Mucosa of descending colon (tissue), 3 donors: ENCODE measurements at regions not wholly inside any gene's neighbourhood (a gene's known extent, or its start where the extent isn't known, plus 50 kb on each side); places are given as distances from the start of the nearest gene placed in this dataset.
"Not testable (repeated sequence)": the region's sequence is repeated elsewhere in the genome, so short reads cannot be mapped to it uniquely, and the experiment has no call there.

Experiments
- ATAC-seq: fragments of 200-7000 bp; cut with Tn5 transposase; one replicate; pipeline ENCODE4 v1.9.1; 2020; ENCODE audit warnings: mild to moderate bottlenecking, moderate library complexity
- DNase-seq, 3 donors: peaks; one replicate each; pipeline ENCODE4 v3.0.0-alpha.2; 2020
- H3K36me3 ChIP-seq: fragments of 200-600 bp; one replicate; pipeline ENCODE4 v1.8.0; 2021; ENCODE audit warnings: low read depth, mild to moderate bottlenecking
- H3K4me1 ChIP-seq: fragments of 200-600 bp; one replicate; pipeline ENCODE4 v1.8.0; 2021; ENCODE audit warnings: low read depth, mild to moderate bottlenecking
- H3K4me3 ChIP-seq: fragments of 200-600 bp; one replicate; pipeline ENCODE4 v1.8.0; 2021; ENCODE audit warnings: mild to moderate bottlenecking
- H3K9me3 ChIP-seq: fragments of 200-600 bp; one replicate; pipeline ENCODE4 v1.8.0; 2021; ENCODE audit warnings: mild to moderate bottlenecking
- intact Hi-C, 2 donors: fragments of 100-400 bp; cut with DNase I in 1 of 2; cut with micrococcal nuclease in 1 of 2; formaldehyde crosslinking; loops; one replicate each; pipeline versions ENCODE4 v1.11.0 to v1.11.1; 2022; cut with DNase I, micrococcal nuclease
- TF ChIP-seq, protein P1 (sequence below): fragments of 200-600 bp; IDR thresholded peaks from one replicate; pipeline ENCODE4 v1.8.0; 2022; ENCODE audit warnings: antibody characterized with exemption, mild to moderate bottlenecking
- donor health status: DM: no; HTN: no; CAD: no; lungs with moderate emphysema.
- donor health status: DM: no; HTN: no; CAD: no.
- donor health status: DM: no; HTN: yes; CAD: no.

- DNase-seq (no peak), ATAC-seq (no peak)
- no peaks in the 10 kb centered on the region for H3K9me3 ChIP-seq
- intact Hi-C loops = no loop called here
- no peaks in the 10 kb centered on the region for H3K36me3 ChIP-seq
- H3K4me1 ChIP-seq = no peaks in the 10 kb centered on the region
- no peak overlapping the region for H3K4me3 ChIP-seq
- TF ChIP-seq, protein P1, sequence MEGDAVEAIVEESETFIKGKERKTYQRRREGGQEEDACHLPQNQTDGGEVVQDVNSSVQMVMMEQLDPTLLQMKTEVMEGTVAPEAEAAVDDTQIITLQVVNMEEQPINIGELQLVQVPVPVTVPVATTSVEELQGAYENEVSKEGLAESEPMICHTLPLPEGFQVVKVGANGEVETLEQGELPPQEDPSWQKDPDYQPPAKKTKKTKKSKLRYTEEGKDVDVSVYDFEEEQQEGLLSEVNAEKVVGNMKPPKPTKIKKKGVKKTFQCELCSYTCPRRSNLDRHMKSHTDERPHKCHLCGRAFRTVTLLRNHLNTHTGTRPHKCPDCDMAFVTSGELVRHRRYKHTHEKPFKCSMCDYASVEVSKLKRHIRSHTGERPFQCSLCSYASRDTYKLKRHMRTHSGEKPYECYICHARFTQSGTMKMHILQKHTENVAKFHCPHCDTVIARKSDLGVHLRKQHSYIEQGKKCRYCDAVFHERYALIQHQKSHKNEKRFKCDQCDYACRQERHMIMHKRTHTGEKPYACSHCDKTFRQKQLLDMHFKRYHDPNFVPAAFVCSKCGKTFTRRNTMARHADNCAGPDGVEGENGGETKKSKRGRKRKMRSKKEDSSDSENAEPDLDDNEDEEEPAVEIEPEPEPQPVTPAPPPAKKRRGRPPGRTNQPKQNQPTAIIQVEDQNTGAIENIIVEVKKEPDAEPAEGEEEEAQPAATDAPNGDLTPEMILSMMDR = no peak
Measured at GRCh38 chr5:51802551-51803184, 419.4 kb downstream of the ISL1 start.

DNA sequence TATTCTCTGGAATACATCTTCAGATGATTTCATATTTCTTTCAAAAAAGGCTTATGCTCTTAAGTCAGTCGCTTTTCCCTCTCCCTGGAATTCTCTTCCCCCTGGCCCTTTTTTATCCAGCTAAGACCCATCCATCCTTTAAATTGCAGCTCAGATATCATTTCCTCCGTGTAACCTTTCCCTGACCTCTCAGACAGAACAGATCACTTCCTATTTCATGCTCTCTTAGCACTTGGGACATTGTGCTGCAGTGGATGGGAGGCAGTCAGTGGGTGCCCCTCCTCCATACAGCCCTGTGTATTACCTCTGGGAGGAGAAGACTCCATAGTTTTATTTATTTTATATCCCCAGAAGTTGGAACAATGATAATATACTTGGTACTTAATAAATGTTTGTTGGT lies 423.4 kb downstream of the ISL1 start:
- no peak overlapping the region for H3K4me3 ChIP-seq
- no peaks in the 10 kb centered on the region for H3K36me3 ChIP-seq
- no peak for DNase-seq
- H3K9me3 ChIP-seq = no peaks in the 10 kb centered on the region
- TF ChIP-seq, protein P1 = no peak
- no peaks in the 10 kb centered on the region for H3K4me1 ChIP-seq
- intact Hi-C loops = no loop called here
- no peak for ATAC-seq

GRCh38 chr5:51810592-51810991 lies 427.3 kb downstream of the ISL1 start:
- ATAC-seq (peak; percentile 59), DNase-seq (no peak)
- H3K36me3 ChIP-seq = no peaks in the 10 kb centered on the region
- H3K4me3 ChIP-seq = no peak overlapping the region
- no peaks in the 10 kb centered on the region for H3K9me3 ChIP-seq
- intact Hi-C loops = no loop called here
- H3K4me1 ChIP-seq = no peaks in the 10 kb centered on the region
- TF ChIP-seq, protein P1 = no peak

DNA sequence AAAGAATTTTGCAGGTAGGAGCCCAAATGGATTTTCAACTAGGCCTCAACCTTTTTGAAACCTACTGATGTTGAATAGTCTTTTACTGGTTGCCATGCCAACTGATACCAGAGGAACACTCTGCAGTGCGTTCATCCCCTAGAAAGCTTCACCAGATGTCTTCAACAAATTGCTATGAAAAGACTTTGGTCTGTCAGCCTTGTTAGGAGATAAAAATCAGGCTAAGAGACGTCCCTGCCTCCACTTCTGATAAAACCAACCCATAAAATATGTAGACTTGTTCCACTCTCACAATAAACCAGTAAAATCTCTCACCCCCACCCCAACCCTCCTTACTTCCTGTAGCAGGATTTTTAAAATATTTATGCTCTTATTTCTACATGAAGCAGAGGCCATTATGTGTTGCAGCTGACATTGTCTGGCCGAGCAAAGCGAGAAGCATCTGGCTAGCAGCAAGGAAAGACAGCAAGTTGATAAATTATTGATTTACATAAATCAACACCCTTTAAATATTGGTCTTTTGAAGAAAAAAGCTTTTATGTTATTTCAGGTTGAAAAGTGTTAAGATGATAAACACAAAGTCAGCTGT lies 428.7 kb downstream of the ISL1 start:
- Histone ChIP-seq H3K4me1 (no peaks in the 10 kb centered on the region), H3K9me3 (no peaks in the 10 kb centered on the region), H3K36me3 (no peaks in the 10 kb centered on the region), H3K4me3 (no peak overlapping the region)
- DNase-seq (no peak), ATAC-seq (no peak)
- intact Hi-C loops = no loop called here
- TF ChIP-seq, protein P1 = no peak

DNA sequence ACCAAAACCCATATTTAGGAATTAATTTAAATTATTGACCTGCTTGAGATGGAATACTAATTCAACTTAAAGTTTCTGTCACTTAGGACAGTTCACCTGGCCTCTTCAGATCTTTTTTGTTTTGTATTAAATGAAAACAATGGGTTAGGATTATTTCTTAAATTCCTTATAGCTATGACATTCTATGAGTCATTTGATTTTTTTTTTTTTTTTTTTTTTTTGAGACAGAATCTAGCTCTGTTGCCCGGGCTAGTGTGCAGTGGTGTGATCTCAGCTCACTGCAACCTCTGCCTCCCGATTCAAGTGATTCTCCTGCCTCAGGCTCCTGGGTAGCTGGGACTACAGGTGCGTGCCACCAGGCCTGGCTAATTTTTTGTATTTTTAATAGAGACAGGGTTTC lies 431.6 kb downstream of the ISL1 start:
- intact Hi-C loops, H3K4me3 ChIP-seq, H3K9me3 ChIP-seq, H3K36me3 ChIP-seq, H3K4me1 ChIP-seq, DNase-seq, ATAC-seq: not testable (repeated sequence)

DNA sequence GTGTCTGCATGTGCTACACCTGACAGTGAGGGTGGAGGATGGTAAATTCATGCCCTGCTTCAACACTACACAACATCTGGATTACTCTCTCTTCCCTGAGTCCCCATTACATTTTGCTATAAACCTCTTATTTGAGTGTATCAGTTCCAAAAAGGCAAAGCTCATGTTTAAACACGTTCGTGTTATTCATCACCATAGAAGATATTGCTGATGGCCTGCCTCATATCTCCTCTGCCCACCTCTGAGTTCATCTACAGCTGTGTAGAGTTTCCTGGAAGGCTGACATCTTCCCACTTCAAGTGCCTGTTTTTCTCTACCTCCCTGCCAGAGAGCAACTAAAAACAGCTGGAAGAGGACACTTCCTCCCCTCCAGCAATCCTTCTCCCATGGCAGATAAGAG lies 433.2 kb downstream of the ISL1 start:
- DNase-seq (no peak), ATAC-seq (no peak)
- Histone ChIP-seq H3K36me3 (no peaks in the 10 kb centered on the region), H3K4me1 (no peaks in the 10 kb centered on the region), H3K9me3 (no peaks in the 10 kb centered on the region), H3K4me3 (no peak overlapping the region)
- TF ChIP-seq, protein P1 = no peak
- intact Hi-C loops = no loop called here
